Ovary (tissue), 1 donor: ENCODE measurements at regions not wholly inside any gene's neighbourhood (a gene's known extent, or its start where the extent isn't known, plus 50 kb on each side); places are given as distances from the start of the nearest gene placed in this dataset.

Experiments used
- EP300 ChIP-seq: sonication (generic); formaldehyde crosslinking; IDR thresholded peaks from one replicate; pipeline ENCODE4 v1.6.1; 2017; ENCODE audit warnings: antibody characterized with exemption
- POLR2A ChIP-seq: fragments of 450-650 bp; IDR thresholded peaks from one replicate; pipeline ENCODE4 v1.6.1; 2017; ENCODE audit warnings: antibody characterized with exemption, mild to moderate bottlenecking, moderate library complexity

- TF ChIP-seq POLR2A (no peak), EP300 (no peak)
Measured at GRCh38 chr3:64341296-64341695, 116.0 kb upstream of the PRICKLE2 start.
